RWPE2 (cell line): ENCODE measurements at regions not wholly inside any gene's neighbourhood (a gene's known extent, or its start where the extent isn't known, plus 50 kb on each side); places are given as distances from the start of the nearest gene placed in this dataset.

Experiments
- ATAC-seq: fragments of 200-7000 bp; cut with Tn5 transposase; 3 replicates; pipeline ENCODE4 v1.9.1; 2021; ENCODE audit warnings: low read depth
- DNase-seq: peaks from one replicate; pipeline ENCODE4 v3.0.0-alpha.2; 2020; ENCODE audit warnings: low spot score
- H3K27ac ChIP-seq: fragments of 450-650 bp; 2 replicates; pipeline ENCODE4 v1.5.1; 2017; ENCODE audit warnings: mild to moderate bottlenecking; ENCODE audit not compliant: poor library complexity, severe bottlenecking
- H3K27me3 ChIP-seq: fragments of 250-450 bp; sonication (Bioruptor Pico); 2 replicates; pipeline ENCODE4 v1.5.1; 2021; ENCODE audit warnings: mild to moderate bottlenecking, moderate library complexity; ENCODE audit not compliant: insufficient read depth, poor library complexity, severe bottlenecking
- H3K36me3 ChIP-seq: fragments of 250-450 bp; sonication (Bioruptor Pico); 2 replicates; pipeline ENCODE4 v1.5.1; 2020; ENCODE audit warnings: low read depth, mild to moderate bottlenecking, moderate library complexity
- H3K4me1 ChIP-seq: fragments of 250-450 bp; sonication (Bioruptor Pico); 2 replicates; pipeline ENCODE4 v1.5.1; 2021; ENCODE audit warnings: mild to moderate bottlenecking, moderate library complexity; ENCODE audit not compliant: insufficient read depth, poor library complexity, severe bottlenecking
- H3K4me3 ChIP-seq: fragments of 250-450 bp; sonication (Bioruptor Pico); 2 replicates; pipeline ENCODE4 v1.5.1; 2021; ENCODE audit warnings: mild to moderate bottlenecking, moderate library complexity; ENCODE audit not compliant: severe bottlenecking
- H3K9me3 ChIP-seq: fragments of 250-450 bp; sonication (Bioruptor Pico); 2 replicates; pipeline ENCODE4 v1.5.1; 2021; ENCODE audit warnings: mild to moderate bottlenecking, moderate library complexity; ENCODE audit not compliant: severe bottlenecking
- CTCF ChIP-seq: fragments of 450-650 bp; IDR thresholded peaks from one replicate; pipeline ENCODE4 v1.5.1; 2017; ENCODE audit warnings: mild to moderate bottlenecking, moderate library complexity; ENCODE audit not compliant: poor library complexity, severe bottlenecking

GRCh38 chr5:39811381-39811780, 386.6 kb upstream of the DAB2 start:
- no peaks in the 10 kb centered on the region for H3K9me3 ChIP-seq
- no peak overlapping the region for H3K4me3 ChIP-seq
- no peak for ATAC-seq
- H3K4me1 ChIP-seq = no peaks in the 10 kb centered on the region
- no peaks in the 10 kb centered on the region for H3K36me3 ChIP-seq
- H3K27ac ChIP-seq = no peak overlapping the region
- H3K27me3 ChIP-seq = peaks cover 5% of the 10 kb centered on the region
- no peak for DNase-seq
- TF ChIP-seq CTCF = no peak

- ATAC-seq = no peak
- H3K9me3 ChIP-seq = no peaks in the 10 kb centered on the region
Observed at GRCh38 chr5:39808656-39809055, 383.9 kb upstream of the DAB2 start.

GRCh38 chr5:39801306-39801705, 376.5 kb upstream of the DAB2 start:
- Histone ChIP-seq H3K4me3 (no peak overlapping the region), H3K4me1 (no peaks in the 10 kb centered on the region), H3K9me3 (no peaks in the 10 kb centered on the region), H3K36me3 (no peaks in the 10 kb centered on the region), H3K27ac (no peak overlapping the region), H3K27me3 (no peaks in the 10 kb centered on the region)
- TF ChIP-seq CTCF = no peak
- DNase-seq (no peak), ATAC-seq (no peak)

More at GRCh38 chr5:39808656-39809055, 383.9 kb upstream of the DAB2 start:
- no peaks in the 10 kb centered on the region for H3K4me1 ChIP-seq
- TF ChIP-seq CTCF = no peak
- no peak overlapping the region for H3K4me3 ChIP-seq
- H3K36me3 ChIP-seq = no peaks in the 10 kb centered on the region
- peaks cover 5% of the 10 kb centered on the region for H3K27me3 ChIP-seq
- no peak for DNase-seq
- H3K27ac ChIP-seq = no peak overlapping the region

- no peaks in the 10 kb centered on the region for H3K4me1 ChIP-seq
- no peaks in the 10 kb centered on the region for H3K27me3 ChIP-seq
- no peak overlapping the region for H3K27ac ChIP-seq
- DNase-seq (no peak), ATAC-seq (no peak)
- H3K4me3 ChIP-seq = no peak overlapping the region
- no peaks in the 10 kb centered on the region for H3K36me3 ChIP-seq
- no peak for TF ChIP-seq CTCF
- H3K9me3 ChIP-seq = no peaks in the 10 kb centered on the region
Observed at GRCh38 chr5:39800042-39800601, 375.3 kb upstream of the DAB2 start.

- no peak for TF ChIP-seq CTCF
- DNase-seq (no peak), ATAC-seq (no peak)
- Histone ChIP-seq H3K4me3 (no peak overlapping the region), H3K4me1 (no peaks in the 10 kb centered on the region), H3K9me3 (no peaks in the 10 kb centered on the region), H3K36me3 (no peaks in the 10 kb centered on the region), H3K27me3 (no peaks in the 10 kb centered on the region), H3K27ac (no peak overlapping the region)
Observed at GRCh38 chr5:39799242-39799641, 374.5 kb upstream of the DAB2 start.
